H1 (cell line): ENCODE measurements at regions not wholly inside any gene's neighbourhood (a gene's known extent, or its start where the extent isn't known, plus 50 kb on each side); places are given as distances from the start of the nearest gene placed in this dataset.

Source experiments
- CTCF ChIA-PET: fragments of 300-600 bp; sonication (Branson Sonifier 250); formaldehyde crosslinking; loops from one replicate; lab custom pipeline; 2021; ENCODE audit not compliant: partially characterized antibody; lab: Charles Lee
- POLR2A ChIA-PET: fragments of 300-600 bp; sonication (Branson Sonifier 250); formaldehyde crosslinking; loops from one replicate; lab custom pipeline; 2021; ENCODE audit warnings: inconsistent platforms; ENCODE audit not compliant: partially characterized antibody; lab: Charles Lee
- DNase-seq, 2 experiments: peaks; one replicate each; pipeline versions ENCODE4 v3.0.0 to v3.0.0-alpha.2; 2010 to 2022; ENCODE audit warnings: low spot score in 2 of 2, low read depth in 1 of 2, mixed read lengths in 1 of 2
- FAIRE-seq: peaks from 2 replicates; lab custom pipeline; 2011; peaks lifted over from hg19 to GRCh38; lab: Jason Lieb, UNC
- H2AFZ ChIP-seq: 2 replicates; pipeline ENCODE4 v1.8.1; 2012; ENCODE audit warnings: low read length, inconsistent platforms
- H2AK5ac ChIP-seq: 2 replicates; pipeline ENCODE4 v1.6.1; 2013; ENCODE audit warnings: low read depth, low read length
- H2BK120ac ChIP-seq: replicated peaks from 2 replicates; pipeline ENCODE3; 2013; ENCODE audit warnings: low read depth, low read length, inconsistent platforms
- H2BK12ac ChIP-seq: 2 replicates; pipeline ENCODE4 v1.6.1; 2013; ENCODE audit warnings: low read depth, low read length
- H2BK15ac ChIP-seq: 2 replicates; pipeline ENCODE4 v1.6.1; 2013; ENCODE audit warnings: low read length
- H2BK20ac ChIP-seq: 2 replicates; pipeline ENCODE4 v1.6.1; 2013; ENCODE audit warnings: low read length
- H2BK5ac ChIP-seq: 2 replicates; pipeline ENCODE4 v1.6.1; 2013; ENCODE audit warnings: low read depth, low read length
- H3K14ac ChIP-seq: 2 replicates; pipeline ENCODE4 v1.6.1; 2013; ENCODE audit warnings: inconsistent platforms; ENCODE audit not compliant: insufficient read length
- H3K18ac ChIP-seq: 2 replicates; pipeline ENCODE4 v1.6.1; 2013; ENCODE audit warnings: low read length; ENCODE audit errors: extremely low read depth
- H3K23ac ChIP-seq: 2 replicates; pipeline ENCODE4 v1.6.1; 2013; ENCODE audit warnings: inconsistent platforms; ENCODE audit not compliant: insufficient read length
- H3K23me2 ChIP-seq: 2 replicates; pipeline ENCODE4 v1.6.1; 2013; ENCODE audit warnings: low read depth, low read length
- H3K27ac ChIP-seq: 2 replicates; pipeline ENCODE4 v1.6.1; 2011; ENCODE audit warnings: low read depth, low read length, inconsistent platforms
- H3K27me3 ChIP-seq, 4 experiments: replicated peaks in 1 of 4; 1 replicate in 1 of 4; 2 replicates in 3 of 4; pipeline versions ENCODE4 v1.6.1 to v1.8.1; 2011 to 2013; ENCODE audit warnings: low read length in 3 of 4, mild to moderate bottlenecking in 3 of 4, inconsistent platforms in 2 of 4, mixed read lengths in 2 of 4, moderate library complexity in 1 of 4; ENCODE audit not compliant: control insufficient read depth in 3 of 4, insufficient read depth in 3 of 4; ENCODE audit errors: extremely low read depth in 1 of 4
- H3K36me3 ChIP-seq, 4 experiments: 2 replicates each; pipeline versions ENCODE4 v1.6.1 to v1.8.1; 2011 to 2013; ENCODE audit warnings: mild to moderate bottlenecking in 4 of 4, low read length in 3 of 4, moderate library complexity in 2 of 4, control low read depth in 1 of 4, inconsistent platforms in 1 of 4; ENCODE audit not compliant: insufficient read depth in 4 of 4, control insufficient read depth in 2 of 4
- H3K4ac ChIP-seq: replicated peaks from 2 replicates; pipeline ENCODE3; 2013; ENCODE audit warnings: low read length, low read depth, mixed read lengths, inconsistent platforms; ENCODE audit not compliant: insufficient read length
- H3K4me1 ChIP-seq, 4 experiments: replicated peaks in 1 of 4; 1 replicate in 1 of 4; 2 replicates in 3 of 4; pipeline versions ENCODE4 v1.6.1 to v1.8.1; 2011 to 2013; ENCODE audit warnings: low read length in 3 of 4, inconsistent platforms in 2 of 4, mixed read lengths in 1 of 4; ENCODE audit not compliant: insufficient read depth in 4 of 4, control insufficient read depth in 3 of 4
- H3K4me2 ChIP-seq, 2 experiments: 2 replicates each; pipeline versions ENCODE4 v1.6.1 to v1.8.1; 2011 to 2013; ENCODE audit warnings: low read depth in 2 of 2, low read length in 2 of 2, control low read depth in 1 of 2, inconsistent platforms in 1 of 2, mild to moderate bottlenecking in 1 of 2; ENCODE audit not compliant: insufficient read depth in 1 of 2
- H3K4me3 ChIP-seq, 4 experiments: fragments of 200-600, 300-600 bp in 1 of 4; sonication (generic), shearing (Covaris generic), sonication (Bioruptor Twin) in 1 of 4; 2 replicates each; pipeline versions ENCODE4 v1.5.1 to v1.8.1; 2011 to 2016; ENCODE audit warnings: low read length in 4 of 4, low read depth in 3 of 4, control low read depth in 2 of 4, inconsistent platforms in 2 of 4, mild to moderate bottlenecking in 2 of 4, mixed read lengths in 1 of 4, moderate library complexity in 1 of 4; ENCODE audit not compliant: insufficient read depth in 2 of 4; ENCODE audit errors: extremely low read depth in 1 of 4
- H3K56ac ChIP-seq: replicated peaks from 2 replicates; pipeline ENCODE3; 2013; ENCODE audit warnings: low read depth, mild to moderate bottlenecking, mixed read lengths, low read length, inconsistent platforms; ENCODE audit not compliant: insufficient read length
- H3K79me1 ChIP-seq: 2 replicates; pipeline ENCODE4 v1.6.1; 2013; ENCODE audit warnings: low read depth, low read length, control low read depth
- H3K79me2 ChIP-seq, 2 experiments: 2 replicates each; pipeline versions ENCODE4 v1.6.1 to v1.8.1; 2012 to 2013; ENCODE audit warnings: low read length in 2 of 2, mild to moderate bottlenecking in 2 of 2, inconsistent platforms in 1 of 2; ENCODE audit not compliant: insufficient read depth in 2 of 2, control insufficient read depth in 1 of 2
- H3K9ac ChIP-seq, 4 experiments: replicated peaks in 1 of 4; 1 replicate in 1 of 4; 2 replicates in 3 of 4; pipeline versions ENCODE4 v1.6.1 to v1.8.1; 2011 to 2013; ENCODE audit warnings: low read depth in 3 of 4, low read length in 3 of 4, control low read depth in 2 of 4, mild to moderate bottlenecking in 2 of 4, moderate library complexity in 2 of 4, inconsistent platforms in 1 of 4; ENCODE audit errors: extremely low read depth in 1 of 4
- H3K9me3 ChIP-seq, 2 experiments: 2 replicates each; pipeline versions ENCODE4 v1.6.1 to v1.8.1; 2012 to 2013; ENCODE audit warnings: mild to moderate bottlenecking in 2 of 2, moderate library complexity in 2 of 2, control low read depth in 1 of 2, inconsistent platforms in 1 of 2, low read depth in 1 of 2, low read length in 1 of 2, mixed read lengths in 1 of 2; ENCODE audit not compliant: insufficient read depth in 2 of 2
- H4K20me1 ChIP-seq, 2 experiments: replicated peaks in 1 of 2; 2 replicates each; pipeline versions ENCODE3 to v1.8.1; 2011 to 2013; ENCODE audit warnings: inconsistent platforms in 2 of 2, low read length in 2 of 2, mild to moderate bottlenecking in 1 of 2; ENCODE audit not compliant: insufficient read depth in 2 of 2, control insufficient read depth in 1 of 2
- H4K5ac ChIP-seq: 2 replicates; pipeline ENCODE4 v1.6.1; 2013; ENCODE audit warnings: low read length, low read depth, mixed read lengths, inconsistent platforms; ENCODE audit not compliant: insufficient read length
- H4K8ac ChIP-seq: 2 replicates; pipeline ENCODE4 v1.8.0; 2013; ENCODE audit warnings: mild to moderate bottlenecking, moderate library complexity, low read length, inconsistent platforms; ENCODE audit not compliant: insufficient read depth; ENCODE audit errors: extremely low read depth
- H4K91ac ChIP-seq: replicated peaks from 2 replicates; pipeline ENCODE3; 2013; ENCODE audit warnings: low read length, mixed read lengths, inconsistent platforms; ENCODE audit not compliant: insufficient read length
- CHD1 ChIP-seq: IDR thresholded peaks from 2 replicates; pipeline ENCODE4 v1.6.1; 2012; ENCODE audit warnings: low read depth, low read length, improper control_type of control experiment
- JUND ChIP-seq: IDR thresholded peaks from 2 replicates; pipeline ENCODE4 v1.6.1; 2011; ENCODE audit warnings: mild to moderate bottlenecking, improper control_type of control experiment, low read length
- KDM1A ChIP-seq: fragments of 200-600, 300-600 bp; sonication (generic); IDR thresholded peaks from 2 replicates; pipeline ENCODE4 v1.7.1; 2016; ENCODE audit warnings: mild to moderate bottlenecking, low read length, borderline replicate concordance
- KDM5A ChIP-seq: fragments of 200-600 bp; IDR thresholded peaks from 2 replicates; pipeline ENCODE4 v1.7.1; 2012; ENCODE audit warnings: mild to moderate bottlenecking, low read length, inconsistent platforms, mixed read lengths
- MAFK ChIP-seq: IDR thresholded peaks from 2 replicates; pipeline ENCODE4 v1.6.1; 2012; ENCODE audit warnings: low read depth, mild to moderate bottlenecking, improper control_type of control experiment, low read length
- SIRT6 ChIP-seq: IDR thresholded peaks from one replicate; pipeline ENCODE4 v1.7.1; 2012; ENCODE audit warnings: low read length, inconsistent platforms
- SRF ChIP-seq: IDR thresholded peaks from 2 replicates; pipeline ENCODE4 v1.6.1; 2011; ENCODE audit warnings: mild to moderate bottlenecking, low read depth, low read length, moderate library complexity
- ZNF274 ChIP-seq: IDR thresholded peaks from 2 replicates; pipeline ENCODE4 v1.7.0; 2012; ENCODE audit warnings: low read length, borderline replicate concordance; ENCODE audit errors: extremely low read depth
- WGBS, 2 experiments: shearing (Covaris generic) in 1 of 2; methylation state at CpG; one replicate each; pipeline versions ENCODE4 v1.1.6 to v1.1.7; 2013 to 2015; ENCODE audit warnings: low lambda C conversion rate in 2 of 2, mixed read lengths in 2 of 2, inconsistent platforms in 1 of 2, low coverage in 1 of 2, missing lambda C conversion rate in 1 of 2; ENCODE audit not compliant: insufficient replicate concordance in 2 of 2, insufficient coverage in 1 of 2, insufficient read length in 1 of 2; ENCODE audit errors: extremely low coverage in 1 of 2, missing lambda C conversion rate in 1 of 2; 5-methylcytosine and 5-hydroxymethylcytosine counted together

- Histone ChIP-seq H4K8ac (no peak overlapping the region), H2AFZ (no peak overlapping the region), H3K27ac (no peak overlapping the region), H3K18ac (no peak overlapping the region), H3K79me2 (no peaks in the 10 kb centered on the region), H2AK5ac (no peak overlapping the region), H3K56ac (no peak overlapping the region), H3K14ac (no peak overlapping the region)
- POLR2A ChIA-PET: interaction anchor here (0.8 to 2.5 kb wide), 2 partner anchors 9 to 117 kb away, joined by 3 to 10 read pairs; no protein-coding TSS in a partner anchor
- 85% methylated on average over 6 of the region's 6 CpGs; no CpG with 5 or more reads in 1 of the 2 experiments for WGBS, 2 experiments
- TF ChIP-seq JUND (no peak), CHD1 (no peak), MAFK (no peak), SRF (no peak), SIRT6 (no peak), KDM5A (no peak), ZNF274 (no peak), KDM1A (no peak)
- TF ChIP-seq, all 59 proteins: peak for 0
- H3K9me3 ChIP-seq: no peaks in the 10 kb centered on the region
- CTCF ChIA-PET: interaction anchor here (0.8 to 1.7 kb wide), 5 partner anchors 9 to 154 kb away, joined by 3 to 6 read pairs (median 3); no protein-coding TSS in a partner anchor
- H3K79me1 ChIP-seq: no peaks in the 10 kb centered on the region
- H2BK5ac ChIP-seq: no peak overlapping the region
- FAIRE-seq (no peak), DNase-seq (no peak)
- no peak overlapping the region for H3K4me2 ChIP-seq
- no peak overlapping the region for H4K91ac ChIP-seq
- H3K36me3 ChIP-seq: no peaks in the 10 kb centered on the region
- no peaks in the 10 kb centered on the region for H4K20me1 ChIP-seq
- no peak overlapping the region for H3K4me3 ChIP-seq
- no peaks in the 10 kb centered on the region for H3K27me3 ChIP-seq
- no peak overlapping the region for H3K9ac ChIP-seq
- no peak overlapping the region for H3K4ac ChIP-seq
- no peaks in the 10 kb centered on the region; the same call in 1 of the 2 replicates for H3K23me2 ChIP-seq
- H4K5ac ChIP-seq: no peak overlapping the region
- H2BK20ac ChIP-seq: no peak overlapping the region
- H3K4me1 ChIP-seq: no peaks in the 10 kb centered on the region
- no peak overlapping the region for H3K23ac ChIP-seq
- no peak overlapping the region for H2BK15ac ChIP-seq
- H2BK120ac ChIP-seq: no peak overlapping the region
- H2BK12ac ChIP-seq: no peak overlapping the region
Measured at GRCh38 chr2:41928526-41928925, 119.3 kb upstream of the PKDCC start.
